ENCODE measurements at regions not wholly inside any gene's neighbourhood (a gene's known extent, or its start where the extent isn't known, plus 50 kb on each side); places are given as distances from the start of the nearest gene placed in this dataset.

DNA sequence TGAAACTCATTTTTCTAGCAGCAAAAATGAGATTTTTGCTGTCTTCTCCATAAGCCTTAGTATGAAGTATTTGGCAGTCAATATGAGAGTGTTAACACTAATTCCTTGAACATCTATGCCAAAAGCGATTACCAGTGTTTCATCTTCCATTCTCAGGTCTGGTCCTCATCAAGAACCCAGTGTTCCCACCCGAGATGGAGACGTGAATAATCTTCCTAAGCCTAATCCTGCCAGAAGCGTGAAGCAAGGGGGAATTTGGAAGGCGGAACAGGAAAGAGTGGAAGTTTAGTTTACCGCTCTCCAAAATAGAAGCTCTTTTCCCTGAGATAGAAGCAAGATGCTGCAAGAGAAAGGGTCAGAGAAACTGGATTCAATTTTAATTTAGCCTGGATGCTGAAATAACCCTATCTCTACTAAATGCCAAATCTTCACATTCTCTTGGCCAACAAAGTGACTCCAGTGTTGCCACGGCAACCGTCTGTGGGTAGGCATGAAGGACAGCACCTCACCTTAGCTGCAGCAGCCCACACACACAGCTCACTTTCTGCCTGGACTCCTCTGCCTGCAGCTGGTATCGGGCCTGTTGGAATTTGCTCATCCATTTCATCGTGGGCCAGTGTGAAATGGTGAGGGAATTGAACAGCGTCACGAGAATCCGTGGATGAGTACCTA lies 711.1 kb downstream of the CBLN2 start:
- no peak overlapping the region for H3K27ac ChIP-seq (ENCODE audit: low read depth, low read length)
- H3K27me3 ChIP-seq (ENCODE audit: control insufficient read depth in 3 of 3, insufficient read depth in 3 of 3, low read length in 3 of 3): no peaks in the 10 kb centered on the region
- no peak overlapping the region for H3K4me3 ChIP-seq (ENCODE audit: low read length in 3 of 3)
- no peaks in the 10 kb centered on the region for H3K9me3 ChIP-seq (ENCODE audit: control insufficient read depth in 3 of 3, low read length in 3 of 3)
- no peaks in the 10 kb centered on the region for H3K4me1 ChIP-seq (ENCODE audit: control insufficient read depth in 3 of 3, insufficient read depth in 3 of 3, low read length in 3 of 3)
- H3K36me3 ChIP-seq (ENCODE audit: control insufficient read depth in 3 of 3, insufficient read depth in 3 of 3, low read length in 3 of 3): no peaks in the 10 kb centered on the region
- no peak overlapping the region for H3K9ac ChIP-seq (ENCODE audit: low read depth in 1 of 3, low read length in 3 of 3)

DNA sequence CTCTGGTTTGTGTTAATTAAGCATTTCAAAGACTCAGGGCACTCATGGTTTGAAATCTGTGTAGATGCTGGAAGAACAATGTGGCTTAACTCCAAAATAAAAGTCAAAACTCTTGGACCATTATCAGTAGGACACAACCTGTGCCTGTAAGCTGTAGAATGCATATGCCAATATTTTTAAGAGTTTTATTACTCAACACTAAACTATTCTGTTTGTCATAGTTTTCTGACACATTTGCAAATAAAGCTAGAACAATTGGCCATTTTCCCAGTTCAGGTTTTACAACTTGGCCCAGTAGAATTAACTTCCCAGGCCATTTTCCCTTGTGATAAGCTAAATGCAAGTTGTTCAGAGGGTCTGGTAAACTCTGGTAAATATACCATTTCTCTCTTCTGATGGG lies 713.1 kb downstream of the CBLN2 start:
- H3K4me3 ChIP-seq (ENCODE audit: low read length in 3 of 3): no peak overlapping the region
- no peak overlapping the region for H3K9ac ChIP-seq (ENCODE audit: low read depth in 1 of 3, low read length in 3 of 3)
- no peaks in the 10 kb centered on the region for H3K9me3 ChIP-seq (ENCODE audit: control insufficient read depth in 3 of 3, low read length in 3 of 3)
- H3K27me3 ChIP-seq (ENCODE audit: control insufficient read depth in 3 of 3, insufficient read depth in 3 of 3, low read length in 3 of 3): no peaks in the 10 kb centered on the region
- H3K27ac ChIP-seq (ENCODE audit: low read depth, low read length): no peak overlapping the region
- no peaks in the 10 kb centered on the region for H3K36me3 ChIP-seq (ENCODE audit: control insufficient read depth in 3 of 3, insufficient read depth in 3 of 3, low read length in 3 of 3)
- no peaks in the 10 kb centered on the region for H3K4me1 ChIP-seq (ENCODE audit: control insufficient read depth in 3 of 3, insufficient read depth in 3 of 3, low read length in 3 of 3)

DNA sequence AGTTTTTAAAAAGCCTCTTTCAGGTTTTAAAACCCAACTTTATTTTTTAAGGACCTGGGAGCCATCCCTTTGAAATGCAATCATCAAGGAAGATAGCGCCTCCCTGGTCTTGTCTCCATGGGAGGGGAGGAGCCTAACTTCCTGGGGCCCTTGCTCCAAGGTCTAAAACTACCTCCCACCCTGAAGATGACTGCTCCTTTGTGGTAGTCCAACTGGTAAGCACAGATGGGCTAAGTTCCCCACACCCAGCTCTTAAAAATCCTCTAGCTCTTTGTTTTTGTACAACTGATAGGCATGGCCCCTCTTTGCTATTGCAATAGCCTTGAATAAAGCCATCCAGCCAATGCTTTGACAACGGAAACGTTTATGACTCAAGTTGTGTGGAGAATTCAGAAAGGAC lies 716.8 kb downstream of the CBLN2 start:
- Histone ChIP-seq H3K27me3 (ENCODE audit: control insufficient read depth in 3 of 3, insufficient read depth in 3 of 3, low read length in 3 of 3) (no peaks in the 10 kb centered on the region), H3K36me3 (ENCODE audit: control insufficient read depth in 3 of 3, insufficient read depth in 3 of 3, low read length in 3 of 3) (no peaks in the 10 kb centered on the region), H3K9ac (ENCODE audit: low read depth in 1 of 3, low read length in 3 of 3) (no peak overlapping the region), H3K27ac (ENCODE audit: low read depth, low read length) (no peak overlapping the region), H3K4me1 (ENCODE audit: control insufficient read depth in 3 of 3, insufficient read depth in 3 of 3, low read length in 3 of 3) (no peaks in the 10 kb centered on the region), H3K4me3 (ENCODE audit: low read length in 3 of 3) (no peak overlapping the region), H3K9me3 (ENCODE audit: control insufficient read depth in 3 of 3, low read length in 3 of 3) (no peaks in the 10 kb centered on the region)

DNA sequence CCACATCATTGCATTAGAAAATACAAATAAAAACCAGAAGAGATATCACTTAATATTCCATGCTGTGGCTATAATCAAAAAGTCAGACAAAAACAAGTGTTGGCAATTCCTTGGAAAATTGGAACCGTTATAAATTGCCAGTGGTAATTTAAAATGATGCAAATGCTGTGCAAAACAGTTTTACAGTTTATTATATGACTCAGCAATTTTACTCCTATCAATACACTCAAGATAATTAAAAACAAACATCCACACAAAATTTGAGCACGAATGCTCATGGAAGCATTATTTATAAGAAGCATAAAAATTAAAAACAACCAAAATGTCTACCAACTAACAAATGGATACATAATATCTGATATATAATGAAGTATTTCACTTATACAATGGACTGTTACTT lies 728.8 kb downstream of the CBLN2 start:
- Histone ChIP-seq H3K4me1 (ENCODE audit: control insufficient read depth in 3 of 3, insufficient read depth in 3 of 3, low read length in 3 of 3) (no peaks in the 10 kb centered on the region), H3K9me3 (ENCODE audit: control insufficient read depth in 3 of 3, low read length in 3 of 3) (no peaks in the 10 kb centered on the region), H3K36me3 (ENCODE audit: control insufficient read depth in 3 of 3, insufficient read depth in 3 of 3, low read length in 3 of 3) (no peaks in the 10 kb centered on the region), H3K27ac (ENCODE audit: low read depth, low read length) (no peak overlapping the region), H3K9ac (ENCODE audit: low read depth in 1 of 3, low read length in 3 of 3) (no peak overlapping the region), H3K27me3 (ENCODE audit: control insufficient read depth in 3 of 3, insufficient read depth in 3 of 3, low read length in 3 of 3) (no peaks in the 10 kb centered on the region), H3K4me3 (ENCODE audit: low read length in 3 of 3) (no peak overlapping the region)

DNA sequence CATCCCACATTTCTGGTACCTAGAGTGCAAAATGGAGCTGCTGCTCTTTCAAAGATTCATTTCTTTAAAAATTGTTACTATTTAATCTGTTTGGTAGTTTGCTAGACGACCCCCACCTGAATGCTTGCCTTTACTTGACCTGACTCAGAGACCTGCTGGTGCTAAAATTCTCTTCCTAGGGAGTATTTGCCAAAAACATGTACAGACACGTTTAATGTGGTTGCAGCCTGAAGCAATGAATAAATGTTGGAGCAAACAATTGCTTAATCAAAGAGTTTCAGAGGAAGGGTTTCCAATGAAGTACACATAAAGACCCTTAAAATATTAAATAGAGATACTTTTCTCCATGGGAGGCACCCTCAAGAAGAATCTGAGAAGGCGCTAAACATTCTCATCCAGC lies 734.4 kb downstream of the CBLN2 start:
- no peaks in the 10 kb centered on the region for H3K27me3 ChIP-seq (ENCODE audit: control insufficient read depth in 3 of 3, insufficient read depth in 3 of 3, low read length in 3 of 3)
- H3K27ac ChIP-seq (ENCODE audit: low read depth, low read length): no peak overlapping the region
- no peak overlapping the region for H3K4me3 ChIP-seq (ENCODE audit: low read length in 3 of 3)
- H3K36me3 ChIP-seq (ENCODE audit: control insufficient read depth in 3 of 3, insufficient read depth in 3 of 3, low read length in 3 of 3): no peaks in the 10 kb centered on the region
- no peak overlapping the region for H3K9ac ChIP-seq (ENCODE audit: low read depth in 1 of 3, low read length in 3 of 3)
- H3K9me3 ChIP-seq (ENCODE audit: control insufficient read depth in 3 of 3, low read length in 3 of 3): no peaks in the 10 kb centered on the region
- H3K4me1 ChIP-seq (ENCODE audit: control insufficient read depth in 3 of 3, insufficient read depth in 3 of 3, low read length in 3 of 3): no peaks in the 10 kb centered on the region

DNA sequence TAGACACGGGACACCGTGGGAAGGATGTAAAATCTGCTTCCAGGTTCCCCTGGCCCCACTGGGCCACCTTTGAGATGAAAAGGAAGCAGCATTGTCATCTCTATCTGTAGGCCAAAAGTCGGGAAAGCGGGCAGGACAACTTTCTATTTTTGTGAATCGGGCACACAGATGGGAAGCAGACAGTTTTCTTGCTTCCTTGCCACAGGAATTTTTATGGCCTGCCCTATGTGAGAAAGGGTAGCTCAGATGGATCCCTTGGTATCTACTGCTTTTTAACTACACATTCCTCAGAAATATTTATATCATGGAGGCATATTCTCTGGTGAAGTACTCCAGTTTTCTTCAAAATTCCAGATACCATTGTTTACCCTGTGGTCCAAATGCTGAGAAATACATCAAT lies 735.5 kb downstream of the CBLN2 start:
- H3K9ac ChIP-seq (ENCODE audit: low read depth in 1 of 3, low read length in 3 of 3): no peak overlapping the region
- no peaks in the 10 kb centered on the region for H3K9me3 ChIP-seq (ENCODE audit: control insufficient read depth in 3 of 3, low read length in 3 of 3)
- no peak overlapping the region for H3K27ac ChIP-seq (ENCODE audit: low read depth, low read length)
- H3K27me3 ChIP-seq (ENCODE audit: control insufficient read depth in 3 of 3, insufficient read depth in 3 of 3, low read length in 3 of 3): no peaks in the 10 kb centered on the region
- H3K36me3 ChIP-seq (ENCODE audit: control insufficient read depth in 3 of 3, insufficient read depth in 3 of 3, low read length in 3 of 3): no peaks in the 10 kb centered on the region
- no peak overlapping the region for H3K4me3 ChIP-seq (ENCODE audit: low read length in 3 of 3)
- no peaks in the 10 kb centered on the region for H3K4me1 ChIP-seq (ENCODE audit: control insufficient read depth in 3 of 3, insufficient read depth in 3 of 3, low read length in 3 of 3)

DNA sequence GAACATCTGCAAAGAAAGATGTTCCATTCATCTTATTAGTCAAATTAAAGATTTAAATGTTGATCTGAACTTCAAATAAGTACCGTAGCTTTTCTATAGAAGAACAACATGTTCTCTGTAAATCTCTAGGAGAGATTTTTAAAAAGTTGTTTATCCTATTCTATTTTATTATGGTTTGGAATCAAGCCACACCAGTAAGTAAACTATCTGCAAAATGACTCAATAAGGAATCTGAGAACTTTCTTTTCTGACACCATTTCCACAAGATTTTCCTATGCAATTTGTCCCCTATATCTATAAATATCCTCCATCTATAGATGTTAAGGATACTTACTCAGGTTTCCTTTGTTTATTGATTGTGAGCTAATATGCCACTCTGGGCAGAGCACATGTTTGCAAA lies 736.6 kb downstream of the CBLN2 start:
- Histone ChIP-seq H3K9me3 (ENCODE audit: control insufficient read depth in 3 of 3, low read length in 3 of 3) (no peaks in the 10 kb centered on the region), H3K4me3 (ENCODE audit: low read length in 3 of 3) (no peak overlapping the region), H3K4me1 (ENCODE audit: control insufficient read depth in 3 of 3, insufficient read depth in 3 of 3, low read length in 3 of 3) (no peaks in the 10 kb centered on the region), H3K9ac (ENCODE audit: low read depth in 1 of 3, low read length in 3 of 3) (no peak overlapping the region), H3K36me3 (ENCODE audit: control insufficient read depth in 3 of 3, insufficient read depth in 3 of 3, low read length in 3 of 3) (no peaks in the 10 kb centered on the region), H3K27me3 (ENCODE audit: control insufficient read depth in 3 of 3, insufficient read depth in 3 of 3, low read length in 3 of 3) (no peaks in the 10 kb centered on the region), H3K27ac (ENCODE audit: low read depth, low read length) (no peak overlapping the region)

DNA sequence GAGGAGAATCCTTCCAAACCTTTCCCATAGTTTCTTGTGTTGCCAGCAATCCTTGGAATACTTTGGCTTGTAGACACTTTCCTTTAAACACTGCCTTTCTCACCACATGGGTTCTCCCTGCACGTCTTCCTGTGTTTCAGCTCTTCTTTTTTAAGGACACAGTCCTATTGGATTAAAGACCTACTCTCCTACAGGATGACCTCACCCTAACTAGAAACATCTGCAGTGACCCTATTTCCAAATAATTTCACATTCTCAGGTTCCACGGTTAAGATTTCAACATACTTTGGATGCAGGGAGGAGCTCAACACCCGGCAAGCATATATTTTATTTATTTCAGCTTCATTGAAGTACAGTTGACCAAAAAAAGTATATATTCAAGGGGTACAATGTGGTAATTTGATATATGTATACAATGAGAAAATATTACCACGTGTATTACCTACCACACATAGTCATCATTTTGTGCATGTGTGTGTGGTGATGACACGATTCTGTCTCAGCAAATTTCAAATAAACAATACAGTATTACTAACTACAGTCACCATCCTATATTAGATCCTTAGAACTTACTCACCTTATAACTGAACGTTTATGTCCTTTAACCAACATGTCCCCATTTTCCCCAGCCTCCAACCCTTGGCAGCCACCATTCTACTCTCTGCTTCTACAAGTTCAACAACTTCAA lies 745.0 kb downstream of the CBLN2 start:
- no peak overlapping the region for H3K9ac ChIP-seq (ENCODE audit: low read depth in 1 of 3, low read length in 3 of 3)
- no peak overlapping the region for H3K27ac ChIP-seq (ENCODE audit: low read depth, low read length)
- H3K9me3 ChIP-seq (ENCODE audit: control insufficient read depth in 3 of 3, low read length in 3 of 3): no peaks in the 10 kb centered on the region
- H3K27me3 ChIP-seq (ENCODE audit: control insufficient read depth in 3 of 3, insufficient read depth in 3 of 3, low read length in 3 of 3): no peaks in the 10 kb centered on the region
- no peak overlapping the region for H3K4me3 ChIP-seq (ENCODE audit: low read length in 3 of 3)
- no peaks in the 10 kb centered on the region for H3K4me1 ChIP-seq (ENCODE audit: control insufficient read depth in 3 of 3, insufficient read depth in 3 of 3, low read length in 3 of 3)
- no peaks in the 10 kb centered on the region for H3K36me3 ChIP-seq (ENCODE audit: control insufficient read depth in 3 of 3, insufficient read depth in 3 of 3, low read length in 3 of 3)

DNA sequence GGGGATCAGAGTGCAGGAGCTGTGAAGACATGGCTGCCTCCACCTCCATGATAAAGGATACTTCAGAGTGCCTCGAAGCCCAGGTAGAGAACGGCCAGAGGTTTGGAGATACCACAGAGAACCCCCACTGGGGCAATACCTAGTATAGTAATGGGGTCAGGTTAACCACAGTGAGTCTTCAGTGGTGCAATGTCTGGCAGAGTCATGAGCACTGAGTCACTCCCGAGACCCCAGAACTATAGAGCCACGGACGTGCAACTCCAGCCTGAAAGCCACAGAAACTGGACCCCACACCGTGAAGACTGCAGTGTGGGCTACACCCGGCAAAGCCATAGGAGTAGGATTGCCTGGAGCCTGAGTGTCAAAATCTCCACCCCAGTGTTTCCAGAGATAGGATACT lies 746.6 kb downstream of the CBLN2 start:
- Histone ChIP-seq H3K4me3 (ENCODE audit: low read length in 3 of 3) (no peak overlapping the region), H3K4me1 (ENCODE audit: control insufficient read depth in 3 of 3, insufficient read depth in 3 of 3, low read length in 3 of 3) (no peaks in the 10 kb centered on the region), H3K9me3 (ENCODE audit: control insufficient read depth in 3 of 3, low read length in 3 of 3) (no peaks in the 10 kb centered on the region), H3K27ac (ENCODE audit: low read depth, low read length) (no peak overlapping the region), H3K9ac (ENCODE audit: low read depth in 1 of 3, low read length in 3 of 3) (no peak overlapping the region), H3K36me3 (ENCODE audit: control insufficient read depth in 3 of 3, insufficient read depth in 3 of 3, low read length in 3 of 3) (no peaks in the 10 kb centered on the region), H3K27me3 (ENCODE audit: control insufficient read depth in 3 of 3, insufficient read depth in 3 of 3, low read length in 3 of 3) (no peaks in the 10 kb centered on the region)

DNA sequence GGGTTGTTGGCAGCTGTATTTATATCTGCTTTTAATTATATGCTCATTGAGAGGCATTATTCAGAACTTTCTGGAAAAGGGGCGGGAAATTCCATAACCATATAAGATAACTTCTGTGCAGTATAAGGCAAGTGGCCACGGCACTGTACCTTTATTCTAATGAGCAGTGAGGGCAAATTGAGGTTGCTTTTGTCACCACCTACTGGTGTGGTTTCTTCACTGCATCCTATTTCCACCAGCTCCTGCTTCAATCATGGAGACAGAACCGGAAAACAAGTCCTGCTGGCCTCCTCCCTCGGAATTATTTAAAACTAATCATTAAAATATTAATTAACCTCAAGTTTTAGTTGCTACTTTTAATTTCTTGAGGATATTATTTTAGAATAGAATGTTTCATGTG lies 759.4 kb downstream of the CBLN2 start:
- no peaks in the 10 kb centered on the region for H3K4me1 ChIP-seq (ENCODE audit: control insufficient read depth in 3 of 3, insufficient read depth in 3 of 3, low read length in 3 of 3)
- no peak overlapping the region for H3K4me3 ChIP-seq (ENCODE audit: low read length in 3 of 3)
- H3K9ac ChIP-seq (ENCODE audit: low read depth in 1 of 3, low read length in 3 of 3): no peak overlapping the region
- H3K27ac ChIP-seq (ENCODE audit: low read depth, low read length): no peak overlapping the region
- no peaks in the 10 kb centered on the region for H3K27me3 ChIP-seq (ENCODE audit: control insufficient read depth in 3 of 3, insufficient read depth in 3 of 3, low read length in 3 of 3)
- no peaks in the 10 kb centered on the region for H3K36me3 ChIP-seq (ENCODE audit: control insufficient read depth in 3 of 3, insufficient read depth in 3 of 3, low read length in 3 of 3)
- H3K9me3 ChIP-seq (ENCODE audit: control insufficient read depth in 3 of 3, low read length in 3 of 3): no peaks in the 10 kb centered on the region

Data from skeletal muscle tissue (tissue), 3 donors.